Smooth muscle cell of the brain vasculature (primary cell): ENCODE measurements at regions not wholly inside any gene's neighbourhood (a gene's known extent, or its start where the extent isn't known, plus 50 kb on each side); places are given as distances from the start of the nearest gene placed in this dataset.
"Not testable (repeated sequence)": the region's sequence is repeated elsewhere in the genome, so short reads cannot be mapped to it uniquely, and the experiment has no call there.

Experiments
- DNase-seq: peaks from one replicate; pipeline ENCODE4 v3.0.0-alpha.2; 2012; ENCODE audit warnings: low read depth, low spot score

DNA sequence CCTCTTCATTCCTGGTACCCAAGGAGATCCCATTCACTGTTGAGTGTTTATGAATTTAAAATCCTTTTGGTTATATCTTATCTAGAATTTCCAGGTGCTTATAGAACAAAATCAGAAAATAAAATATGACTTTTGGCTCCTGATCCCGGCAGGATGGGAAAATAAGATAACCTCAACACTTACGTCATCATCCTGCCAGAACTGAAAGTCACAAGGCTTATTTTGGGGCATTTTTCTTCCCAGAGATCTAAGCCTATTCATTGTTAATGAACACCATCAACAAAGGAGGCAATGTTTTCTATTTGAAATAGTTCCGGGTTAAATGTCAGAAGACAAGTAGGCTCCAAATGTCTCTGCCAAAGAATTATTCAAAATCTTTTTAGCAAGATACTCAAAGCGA is 580.6 kb downstream of the TFAP2A start:
- DNase-seq = no peak

DNA sequence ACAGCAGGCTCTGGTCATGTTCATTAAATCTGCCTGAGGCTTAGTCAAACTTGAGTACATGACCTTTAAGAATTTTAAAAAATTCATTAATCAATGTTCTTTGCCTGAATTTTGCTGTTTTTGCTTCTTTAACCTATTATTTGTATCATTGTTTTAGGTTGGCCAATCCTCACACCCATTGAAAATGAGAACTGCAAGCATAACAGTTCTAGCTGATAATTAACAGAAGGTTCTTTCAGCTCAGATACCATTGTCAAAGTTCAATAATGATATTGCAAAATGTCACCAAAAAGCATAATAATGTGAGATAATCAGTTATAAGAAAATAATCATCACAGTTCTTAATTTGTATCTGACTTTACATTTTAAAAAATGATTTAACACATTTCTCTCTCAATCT is 583.1 kb downstream of the TFAP2A start:
- no peak for DNase-seq

DNA sequence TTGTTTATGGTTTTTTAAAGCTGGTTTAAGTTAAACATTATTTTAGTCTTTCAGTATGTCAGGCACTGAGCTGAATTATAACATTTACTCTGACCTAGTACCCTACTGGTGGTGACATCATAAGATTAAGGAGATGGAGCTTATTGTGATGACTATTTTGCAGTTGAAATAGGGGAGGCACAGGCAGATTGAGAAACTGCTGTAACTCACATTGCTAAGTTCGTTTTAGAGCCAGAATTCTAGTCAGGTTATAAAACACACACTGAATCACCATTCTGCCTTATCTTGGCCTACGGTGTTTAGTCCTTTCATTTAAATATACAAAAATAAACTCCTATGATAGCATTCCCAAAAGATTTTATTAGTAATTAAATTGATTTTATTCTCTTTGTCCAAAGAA is 584.1 kb downstream of the TFAP2A start:
- no peak for DNase-seq

GRCh38 chr6:9825526-9825925 is 589.3 kb downstream of the TFAP2A start:
- no peak for DNase-seq

GRCh38 chr6:9810727-9811126 is 604.1 kb downstream of the TFAP2A start:
- DNase-seq = not testable (repeated sequence)

DNA sequence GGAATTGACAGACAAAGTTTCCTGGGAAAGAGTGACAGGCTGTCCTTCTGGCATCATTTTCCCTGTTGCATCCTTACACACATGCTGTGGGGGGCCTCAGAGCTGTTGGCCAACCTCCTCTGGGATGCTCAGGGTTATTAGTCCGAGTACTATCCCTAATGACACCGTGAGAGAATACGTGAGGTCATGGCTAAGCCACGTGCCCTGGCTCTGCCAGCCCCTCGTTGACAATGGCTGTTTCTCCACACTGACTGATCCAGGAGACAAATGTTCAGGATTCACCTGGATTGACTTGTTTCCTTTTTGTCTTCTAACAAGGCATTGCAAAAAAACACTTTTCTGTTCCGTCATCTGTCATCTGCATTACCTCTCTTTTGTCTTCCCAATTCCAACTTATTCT is 604.6 kb downstream of the TFAP2A start:
- no peak for DNase-seq

DNA sequence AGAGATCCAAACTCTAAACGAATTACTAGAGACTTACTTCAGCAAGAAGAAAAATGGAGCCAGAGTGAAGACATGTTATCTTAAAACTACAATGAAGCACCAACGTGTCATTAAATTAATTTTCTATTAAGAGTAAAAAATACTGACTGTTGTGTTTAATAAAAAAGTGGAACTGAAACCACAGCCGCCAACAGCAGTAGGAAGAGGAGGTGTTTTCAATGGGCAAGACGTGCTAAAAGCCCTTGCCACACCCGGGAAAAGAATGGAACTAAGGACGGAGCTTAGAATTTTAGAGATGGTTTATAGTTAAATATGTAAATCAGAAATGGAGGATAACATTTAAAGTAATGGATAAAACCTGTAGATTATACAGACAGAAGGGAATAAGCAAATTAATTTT is 608.7 kb downstream of the TFAP2A start:
- DNase-seq = no peak

DNA sequence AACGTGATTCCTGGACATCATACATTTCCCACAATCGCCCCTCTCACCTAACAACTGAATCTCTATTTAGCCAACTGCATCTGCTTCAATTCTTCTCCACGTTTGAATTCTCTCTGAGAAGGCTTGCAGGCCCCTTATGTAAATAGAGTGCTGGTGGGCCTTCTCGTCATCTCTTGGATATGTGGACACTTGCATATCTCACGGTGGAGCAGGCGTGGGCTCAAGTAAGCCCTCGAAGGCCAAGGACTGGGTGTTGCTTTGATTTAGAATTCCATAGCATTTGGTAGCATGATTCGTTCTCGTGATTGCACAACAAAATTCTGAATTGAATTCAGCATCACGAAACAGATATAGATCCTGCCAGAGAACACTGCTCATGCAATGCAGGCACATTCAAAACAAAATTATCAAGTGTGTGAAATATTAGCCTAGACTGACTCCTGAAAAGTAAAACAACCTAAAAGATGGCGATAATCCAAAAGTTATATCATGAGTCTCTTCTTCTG is 613.6 kb downstream of the TFAP2A start:
- no peak for DNase-seq

- DNase-seq = no peak
These were observed 615.3 kb downstream of the TFAP2A start for GRCh38 chr6:9799582-9799981.

GRCh38 chr6:9796827-9797226 is 618.0 kb downstream of the TFAP2A start:
- DNase-seq = no peak

GRCh38 chr6:9795880-9796279 is 619.0 kb downstream of the TFAP2A start:
- DNase-seq = peak; percentile 12

DNA sequence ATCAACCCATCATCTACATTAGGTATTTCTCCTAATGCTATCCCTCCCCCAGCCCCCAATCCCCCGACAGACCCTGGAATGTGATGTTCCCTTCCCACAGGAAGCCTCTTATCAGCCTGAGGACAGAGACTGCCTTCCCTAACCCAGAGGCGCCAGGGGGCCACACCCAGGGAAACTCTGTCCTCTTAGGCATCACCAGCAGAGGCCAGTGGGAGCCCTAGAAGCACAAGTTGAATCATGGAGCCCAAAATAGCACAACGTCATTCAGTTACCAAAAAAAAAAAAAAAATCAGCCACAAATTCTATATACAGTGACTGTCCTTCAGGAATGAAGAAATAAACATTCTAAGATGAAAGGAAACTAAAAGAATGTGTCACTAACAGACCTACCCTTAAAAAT is 625.7 kb downstream of the TFAP2A start:
- no peak for DNase-seq

GRCh38 chr6:9784786-9785185 is 630.1 kb downstream of the TFAP2A start:
- DNase-seq = no peak

DNA sequence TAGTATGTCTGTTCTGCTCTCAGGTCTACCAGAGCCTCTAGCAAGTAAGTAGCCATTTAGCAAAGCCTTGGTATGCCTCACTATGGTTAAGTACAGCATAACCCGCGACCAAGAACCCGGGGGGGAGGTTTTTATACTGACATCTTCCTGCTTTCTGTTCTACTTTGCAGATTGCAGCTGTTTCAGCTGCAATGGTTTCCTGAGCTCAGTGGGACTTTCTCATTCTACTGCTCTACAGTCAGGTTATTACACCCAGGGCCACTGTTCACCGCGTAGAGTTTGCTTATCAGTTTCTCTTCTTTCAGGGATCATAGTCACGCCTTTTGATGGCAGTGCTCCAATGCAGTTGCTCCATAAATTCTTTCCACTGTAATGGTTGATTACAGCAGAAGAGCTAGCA is 631.3 kb downstream of the TFAP2A start:
- DNase-seq = no peak

- DNase-seq = peak; percentile 21
These were observed 648.5 kb downstream of the TFAP2A start for GRCh38 chr6:9766240-9766915.

GRCh38 chr6:9761220-9761619 is 653.7 kb downstream of the TFAP2A start:
- no peak for DNase-seq

- no peak for DNase-seq
These were observed 660.4 kb downstream of the TFAP2A start for GRCh38 chr6:9754515-9754914.

DNA sequence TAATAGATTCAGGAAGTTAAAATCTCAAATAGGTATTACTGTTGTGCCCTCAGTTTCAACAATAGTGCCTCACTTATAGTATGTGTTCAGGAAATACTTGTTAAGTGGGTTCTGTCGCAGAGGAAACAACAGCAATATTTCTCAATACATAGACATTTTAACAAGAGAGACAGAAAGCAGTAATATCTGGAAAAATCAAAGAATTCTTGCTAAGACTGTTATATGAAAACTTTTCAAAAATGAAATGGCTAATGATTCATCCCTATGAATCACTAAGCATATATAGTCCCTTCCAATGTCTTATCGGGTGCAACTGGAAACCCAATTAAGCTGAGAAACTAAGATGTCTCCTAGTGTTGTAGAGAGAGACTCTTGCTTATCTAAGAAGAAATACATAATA is 668.9 kb downstream of the TFAP2A start:
- no peak for DNase-seq

DNA sequence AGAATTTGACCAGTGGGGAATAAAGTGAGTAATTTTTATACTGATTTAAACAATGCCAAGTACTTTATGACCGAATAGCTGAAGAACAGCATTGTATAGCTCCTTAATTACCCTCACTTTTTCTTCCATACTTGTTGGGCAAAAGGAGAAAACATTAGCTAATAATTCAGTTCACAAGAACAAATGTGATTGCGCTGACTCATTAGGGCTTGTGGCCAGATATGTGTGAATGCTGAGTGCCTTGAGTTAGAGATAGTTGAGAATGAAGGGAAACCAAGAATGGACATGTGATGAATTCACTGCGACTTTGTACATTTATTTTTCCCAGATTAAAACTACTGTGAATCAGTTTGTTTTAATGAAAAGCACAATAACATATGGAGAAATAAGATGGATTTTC is 669.4 kb downstream of the TFAP2A start:
- no peak for DNase-seq

DNA sequence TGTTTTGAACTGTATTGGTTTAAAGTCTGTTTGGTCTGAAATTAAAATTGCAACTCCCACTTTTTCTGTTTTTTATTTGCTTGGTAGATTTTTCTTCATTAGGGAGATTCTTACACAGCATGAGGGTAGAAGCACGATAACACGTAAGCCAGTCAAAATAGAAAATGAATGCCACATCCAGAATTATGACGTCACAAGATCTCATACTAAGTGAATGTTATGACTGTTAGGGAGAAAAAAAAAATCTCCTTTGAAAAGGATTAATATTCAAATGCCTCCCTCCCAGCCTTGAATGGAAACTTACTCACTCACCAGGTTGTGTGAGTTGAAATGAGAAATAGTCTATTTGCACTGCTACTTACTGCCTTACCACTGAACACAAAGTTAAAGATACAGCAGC is 670.8 kb downstream of the TFAP2A start:
- no peak for DNase-seq

- DNase-seq = no peak
These were observed 682.8 kb downstream of the TFAP2A start for GRCh38 chr6:9732056-9732455.

- not testable (repeated sequence) for DNase-seq
These were observed 689.1 kb downstream of the TFAP2A start for GRCh38 chr6:9725776-9726175.

- DNase-seq = no peak
These were observed 697.3 kb downstream of the TFAP2A start for GRCh38 chr6:9717568-9717967.

GRCh38 chr6:9711365-9711764 is 703.5 kb downstream of the TFAP2A start:
- DNase-seq = no peak
